ENCODE measurements at regions not wholly inside any gene's neighbourhood (a gene's known extent, or its start where the extent isn't known, plus 50 kb on each side); places are given as distances from the start of the nearest gene placed in this dataset.
"Not testable (repeated sequence)": the region's sequence is repeated elsewhere in the genome, so short reads cannot be mapped to it uniquely, and the experiment has no call there.

DNA sequence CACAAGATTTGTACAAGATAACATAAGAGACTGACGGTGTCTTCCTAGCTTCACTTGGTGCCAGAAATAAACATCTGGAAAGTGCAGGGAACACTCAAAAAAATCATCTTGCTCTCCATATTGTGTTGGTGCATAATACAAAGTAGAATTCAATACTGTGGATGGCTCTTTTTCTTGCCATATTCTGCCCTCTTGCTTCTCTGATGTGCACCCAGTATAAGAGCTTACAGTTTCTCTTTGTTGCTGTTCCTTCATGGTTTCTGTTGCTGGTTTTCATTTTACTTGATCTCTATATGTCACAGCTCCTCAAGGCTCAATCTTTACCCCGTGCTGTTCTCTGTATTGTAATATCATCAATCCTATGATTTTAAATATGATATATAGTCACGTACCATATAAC is 528.5 kb upstream of the ZP4 start:
- Mint-ChIP-seq H3K27ac (no peak overlapping the region), H3K27me3 (no peaks in the 10 kb centered on the region), H3K4me1 (ENCODE audit: low read depth in 2 of 2) (no peaks in the 10 kb centered on the region), H3K9me3 (peaks cover 8% of the 10 kb centered on the region), H3K4me3 (no peak overlapping the region), H3K36me3 (no peaks in the 10 kb centered on the region)
- no peak for ATAC-seq
- DNase-seq (ENCODE audit: low spot score) = no peak

DNA sequence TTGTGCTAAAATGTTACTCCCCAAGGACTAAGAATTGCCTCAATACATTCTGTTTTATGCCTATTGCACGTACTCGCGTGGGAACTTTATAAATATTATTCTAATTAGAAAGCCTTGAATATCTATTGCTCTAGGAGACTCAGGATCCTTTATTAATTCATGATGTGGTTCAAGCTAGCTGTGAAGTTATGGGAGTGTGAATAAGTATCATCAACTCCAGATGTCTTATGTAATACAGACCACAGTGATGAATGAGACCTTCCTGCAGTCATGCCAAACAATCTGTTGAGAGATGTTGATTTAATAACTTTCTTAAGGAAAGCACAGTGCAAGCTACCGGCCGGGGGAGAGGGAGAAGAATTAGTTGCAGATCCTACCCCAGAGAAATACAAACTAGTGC is 519.2 kb upstream of the ZP4 start:
- H3K9me3 Mint-ChIP-seq = peaks cover 9% of the 10 kb centered on the region
- no peaks in the 10 kb centered on the region for H3K4me1 Mint-ChIP-seq (ENCODE audit: low read depth in 2 of 2)
- no peaks in the 10 kb centered on the region for H3K27me3 Mint-ChIP-seq
- no peak overlapping the region for H3K27ac Mint-ChIP-seq
- H3K36me3 Mint-ChIP-seq = no peaks in the 10 kb centered on the region
- H3K4me3 Mint-ChIP-seq = no peak overlapping the region
- ATAC-seq = no peak
- DNase-seq (ENCODE audit: low spot score) = no peak

DNA sequence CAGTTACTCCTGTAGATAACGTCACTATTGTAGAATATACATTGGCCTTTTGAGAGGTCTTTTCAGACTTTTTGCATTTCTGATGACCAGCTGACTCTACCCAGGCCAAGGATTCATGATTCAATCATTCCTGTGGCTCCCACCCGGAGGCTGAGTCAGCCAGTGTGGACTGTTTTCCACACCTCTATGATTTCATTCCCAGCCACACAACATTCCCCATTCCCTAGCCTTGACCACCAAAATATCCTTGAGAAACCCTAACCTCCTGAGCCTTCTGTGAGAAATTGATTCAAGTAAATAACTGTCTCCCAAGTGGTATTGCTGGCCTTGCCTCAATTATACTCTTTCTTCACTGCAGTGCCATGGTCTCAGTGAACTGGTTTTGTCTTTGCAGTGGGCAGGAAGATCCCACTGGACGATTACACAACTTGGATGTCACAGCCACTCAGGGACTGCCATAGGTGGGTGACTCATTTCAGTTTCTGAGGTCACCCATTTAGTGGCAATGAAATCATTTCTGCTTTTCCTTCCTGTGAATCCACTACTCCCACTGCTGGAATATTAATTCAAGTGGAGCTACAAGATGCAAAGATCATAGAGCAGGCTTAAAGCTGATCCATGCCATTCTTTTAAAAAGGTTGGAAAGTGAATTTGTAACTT is 518.6 kb upstream of the ZP4 start:
- no peaks in the 10 kb centered on the region for H3K36me3 Mint-ChIP-seq
- H3K27ac Mint-ChIP-seq = no peak overlapping the region
- no peak for DNase-seq (ENCODE audit: low spot score)
- no peaks in the 10 kb centered on the region for H3K27me3 Mint-ChIP-seq
- no peak overlapping the region for H3K4me3 Mint-ChIP-seq
- peaks cover 12% of the 10 kb centered on the region for H3K9me3 Mint-ChIP-seq
- no peak for ATAC-seq
- H3K4me1 Mint-ChIP-seq (ENCODE audit: low read depth in 2 of 2) = no peaks in the 10 kb centered on the region

DNA sequence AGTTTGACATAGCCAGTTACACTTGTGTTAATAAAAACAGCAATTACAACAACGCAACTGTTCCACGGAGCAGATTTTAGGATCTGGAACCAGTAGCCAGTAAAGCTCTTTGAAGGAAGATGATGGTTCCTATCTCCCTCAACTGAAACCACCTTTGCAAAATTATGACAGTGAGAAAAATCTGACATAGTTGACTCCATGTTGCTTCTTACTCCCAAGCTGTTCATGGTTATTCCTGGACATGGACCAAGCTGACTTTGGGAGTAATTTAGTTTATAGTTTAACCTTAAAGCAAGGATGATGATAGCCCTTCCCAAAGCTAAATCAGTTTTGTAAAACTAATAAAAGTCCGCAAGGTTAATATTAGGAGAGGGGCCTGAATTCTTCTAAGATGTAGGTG is 518.0 kb upstream of the ZP4 start:
- peaks cover 10% of the 10 kb centered on the region for H3K9me3 Mint-ChIP-seq
- H3K4me1 Mint-ChIP-seq (ENCODE audit: low read depth in 2 of 2) = no peaks in the 10 kb centered on the region
- DNase-seq (ENCODE audit: low spot score) (no peak), ATAC-seq (no peak)
- no peaks in the 10 kb centered on the region for H3K36me3 Mint-ChIP-seq
- H3K27ac Mint-ChIP-seq = no peak overlapping the region
- H3K27me3 Mint-ChIP-seq = no peaks in the 10 kb centered on the region
- no peak overlapping the region for H3K4me3 Mint-ChIP-seq

DNA sequence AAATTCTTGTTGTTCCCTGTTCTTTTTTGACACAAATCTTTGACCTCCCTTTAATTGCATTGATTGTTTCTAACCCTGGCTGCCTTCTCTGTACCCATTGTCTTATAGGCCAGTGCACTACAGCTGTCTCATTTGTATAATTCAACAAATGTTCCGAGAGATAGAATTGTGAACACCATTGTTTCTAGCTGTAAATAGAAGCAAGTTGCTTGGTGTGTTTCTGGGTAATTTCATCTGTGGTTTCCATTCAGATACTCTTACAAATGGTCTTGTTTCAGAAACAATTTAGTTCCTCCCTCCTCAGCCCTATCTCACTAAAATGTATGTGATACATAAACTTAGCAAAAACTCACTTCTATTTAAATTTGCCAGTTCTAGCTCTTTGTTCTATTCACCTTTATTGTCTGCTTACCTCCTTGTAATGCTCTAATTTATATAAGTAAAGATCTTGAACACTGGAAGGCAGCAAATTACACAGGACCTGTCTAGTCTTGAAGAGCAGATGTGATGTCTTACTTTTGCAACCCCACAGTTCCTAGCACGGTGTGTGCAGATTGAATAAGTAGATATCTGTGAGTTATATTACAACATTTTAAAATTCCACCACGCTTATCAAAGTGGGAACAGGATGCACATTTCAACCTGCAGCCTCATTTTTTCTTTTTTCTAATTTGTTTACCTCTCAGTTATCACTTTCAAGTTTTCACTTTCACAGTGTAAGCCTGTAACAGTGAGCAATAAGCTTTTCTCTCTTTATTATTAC is 515.6 kb upstream of the ZP4 start:
- H3K36me3 Mint-ChIP-seq = no peaks in the 10 kb centered on the region
- no peaks in the 10 kb centered on the region for H3K27me3 Mint-ChIP-seq
- H3K27ac Mint-ChIP-seq = no peak overlapping the region
- peaks cover 13% of the 10 kb centered on the region for H3K9me3 Mint-ChIP-seq
- no peak overlapping the region for H3K4me3 Mint-ChIP-seq
- DNase-seq (ENCODE audit: low spot score) (no peak), ATAC-seq (no peak)
- H3K4me1 Mint-ChIP-seq (ENCODE audit: low read depth in 2 of 2) = no peaks in the 10 kb centered on the region

DNA sequence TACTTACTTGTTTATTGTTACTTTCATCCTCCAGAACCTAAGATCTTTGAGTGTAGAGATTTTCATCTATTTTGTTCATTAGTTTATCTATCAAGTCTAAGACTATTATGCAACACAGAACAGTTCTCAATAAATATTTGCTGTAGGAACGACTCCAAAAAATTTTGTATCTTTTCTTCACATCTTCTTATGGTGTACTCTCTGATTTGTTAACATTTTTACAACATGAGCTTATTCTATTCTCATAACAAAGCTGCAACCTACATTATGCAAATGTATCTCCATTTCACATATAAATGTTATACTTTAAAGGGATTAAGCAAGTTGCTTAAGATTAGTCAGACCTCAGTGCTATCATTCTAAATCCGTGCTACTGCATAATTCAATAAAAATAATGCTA is 514.2 kb upstream of the ZP4 start:
- no peaks in the 10 kb centered on the region for H3K4me1 Mint-ChIP-seq (ENCODE audit: low read depth in 2 of 2)
- H3K9me3 Mint-ChIP-seq = peaks cover 13% of the 10 kb centered on the region
- H3K4me3 Mint-ChIP-seq = no peak overlapping the region
- ATAC-seq = no peak
- no peaks in the 10 kb centered on the region for H3K27me3 Mint-ChIP-seq
- no peaks in the 10 kb centered on the region for H3K36me3 Mint-ChIP-seq
- H3K27ac Mint-ChIP-seq = no peak overlapping the region
- DNase-seq (ENCODE audit: low spot score) = no peak

DNA sequence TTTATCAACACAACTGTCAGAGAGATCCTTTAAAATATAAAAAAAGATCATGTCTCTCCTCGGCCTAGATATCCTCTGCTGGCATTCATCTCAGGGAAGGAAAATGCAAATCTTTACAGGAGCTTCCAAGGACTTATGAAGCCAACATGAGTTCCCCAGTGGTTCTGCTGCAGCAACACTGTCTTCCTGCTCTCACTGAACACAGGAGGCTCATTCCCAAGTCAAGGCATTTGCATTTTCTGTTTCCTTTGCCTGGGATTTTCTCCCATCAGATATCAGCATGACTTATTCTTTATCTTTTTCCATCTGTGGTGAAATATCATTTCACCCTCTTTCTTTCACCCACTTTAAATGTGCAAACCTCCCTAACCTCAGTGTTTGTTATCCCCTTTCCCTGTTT is 513.8 kb upstream of the ZP4 start:
- DNase-seq (ENCODE audit: low spot score) (no peak), ATAC-seq (no peak)
- Mint-ChIP-seq H3K9me3 (peaks cover 14% of the 10 kb centered on the region), H3K27me3 (no peaks in the 10 kb centered on the region), H3K4me3 (no peak overlapping the region), H3K36me3 (no peaks in the 10 kb centered on the region), H3K4me1 (ENCODE audit: low read depth in 2 of 2) (no peaks in the 10 kb centered on the region), H3K27ac (no peak overlapping the region)

DNA sequence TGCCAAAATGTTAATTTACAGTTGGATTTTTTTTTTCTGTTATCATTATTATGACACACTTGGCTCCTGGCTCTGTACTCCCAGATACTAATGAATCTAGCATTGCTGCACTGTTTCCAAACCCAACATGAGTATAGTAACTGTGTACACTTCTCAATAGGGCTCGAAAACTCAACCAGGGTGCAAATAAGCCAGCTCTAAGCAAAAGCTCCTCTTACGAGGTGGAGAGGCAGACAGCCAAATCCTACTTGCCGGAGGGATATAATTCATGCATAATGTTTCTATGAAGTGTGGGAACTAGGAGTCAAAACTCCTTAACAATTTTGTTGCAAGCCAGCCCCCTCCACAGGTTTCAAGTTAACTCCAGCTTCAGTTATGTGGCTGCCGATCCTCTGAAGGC is 510.4 kb upstream of the ZP4 start:
- Mint-ChIP-seq H3K27me3 (no peaks in the 10 kb centered on the region), H3K27ac (no peak overlapping the region), H3K36me3 (no peaks in the 10 kb centered on the region), H3K9me3 (peaks cover 11% of the 10 kb centered on the region), H3K4me3 (no peak overlapping the region), H3K4me1 (ENCODE audit: low read depth in 2 of 2) (no peaks in the 10 kb centered on the region)
- ATAC-seq (no peak), DNase-seq (ENCODE audit: low spot score) (no peak)

DNA sequence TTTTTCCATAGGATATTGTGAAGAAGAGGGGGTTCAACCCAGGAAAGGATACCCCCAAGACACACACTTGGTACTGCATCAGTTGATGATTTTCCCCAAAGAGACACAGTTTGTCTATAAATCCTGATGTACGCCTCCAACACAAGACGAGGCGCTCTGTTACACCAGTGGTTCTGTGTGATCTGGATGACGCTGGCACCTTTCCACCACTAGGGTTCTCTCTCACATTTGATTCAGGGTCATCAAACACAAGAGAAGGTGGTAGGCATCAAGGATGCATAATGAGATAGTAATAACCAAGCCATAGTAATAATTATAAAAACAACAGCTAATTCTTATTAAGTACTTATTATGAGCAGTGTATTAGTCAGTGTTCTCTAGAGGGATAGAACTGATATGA is 508.8 kb upstream of the ZP4 start:
- DNase-seq (ENCODE audit: low spot score) = no peak
- H3K4me1 Mint-ChIP-seq (ENCODE audit: low read depth in 2 of 2) = no peaks in the 10 kb centered on the region
- H3K36me3 Mint-ChIP-seq = no peaks in the 10 kb centered on the region
- H3K9me3 Mint-ChIP-seq = peaks cover 8% of the 10 kb centered on the region
- no peak overlapping the region for H3K4me3 Mint-ChIP-seq
- H3K27me3 Mint-ChIP-seq = no peaks in the 10 kb centered on the region
- no peak overlapping the region for H3K27ac Mint-ChIP-seq
- ATAC-seq = no peak

DNA sequence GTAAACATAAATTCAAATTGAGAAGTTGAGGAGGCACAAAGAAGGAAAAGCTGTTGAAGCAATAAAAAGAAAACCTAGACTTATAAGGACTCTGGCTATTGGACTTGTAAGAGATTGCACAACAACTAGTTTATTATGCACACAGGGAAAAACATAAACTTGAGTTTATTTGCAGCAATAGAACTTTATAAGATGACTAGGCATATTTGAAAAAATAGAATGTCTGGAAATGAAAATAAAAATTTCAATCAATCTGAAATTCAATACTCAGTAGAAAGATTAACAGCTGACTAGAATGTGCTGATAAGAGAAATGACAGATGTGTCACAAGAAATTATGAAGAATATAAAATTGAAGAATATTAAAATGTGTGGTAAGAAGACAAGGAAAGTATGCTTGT is 505.4 kb upstream of the ZP4 start:
- no peak for DNase-seq (ENCODE audit: low spot score)
- Mint-ChIP-seq H3K9me3 (peaks cover 13% of the 10 kb centered on the region), H3K4me1 (ENCODE audit: low read depth in 2 of 2) (no peaks in the 10 kb centered on the region)

DNA sequence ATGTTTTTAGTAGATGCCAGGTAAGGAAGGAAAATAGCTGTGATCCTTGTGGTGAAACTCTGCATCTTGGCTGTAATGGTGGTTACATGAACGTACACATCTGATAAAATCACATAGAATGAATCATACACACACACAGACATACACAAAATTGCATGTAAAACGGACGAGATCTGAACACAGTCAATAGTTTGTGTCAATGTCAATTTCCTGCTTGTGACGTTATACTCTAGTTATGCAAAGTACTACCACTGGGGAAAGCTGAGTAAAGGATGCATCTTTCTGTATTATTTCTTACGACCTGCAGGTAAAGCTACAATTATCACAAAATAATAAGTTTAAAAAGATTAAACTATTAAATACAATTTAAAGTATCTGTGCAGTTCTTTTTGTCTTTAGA is 493.7 kb upstream of the ZP4 start:
- H3K9me3 Mint-ChIP-seq = peaks cover 3% of the 10 kb centered on the region
- ATAC-seq (no peak), DNase-seq (ENCODE audit: low spot score) (no peak)
- no peaks in the 10 kb centered on the region for H3K36me3 Mint-ChIP-seq
- H3K4me1 Mint-ChIP-seq (ENCODE audit: low read depth in 2 of 2) = no peaks in the 10 kb centered on the region
- H3K27me3 Mint-ChIP-seq = no peaks in the 10 kb centered on the region
- no peak overlapping the region for H3K4me3 Mint-ChIP-seq
- H3K27ac Mint-ChIP-seq = no peak overlapping the region

More for the DNA sequence above, 505.4 kb upstream of the ZP4 start:
- Mint-ChIP-seq H3K27ac (no peak overlapping the region), H3K4me3 (no peak overlapping the region), H3K36me3 (no peaks in the 10 kb centered on the region), H3K27me3 (no peaks in the 10 kb centered on the region)
- no peak for ATAC-seq

DNA sequence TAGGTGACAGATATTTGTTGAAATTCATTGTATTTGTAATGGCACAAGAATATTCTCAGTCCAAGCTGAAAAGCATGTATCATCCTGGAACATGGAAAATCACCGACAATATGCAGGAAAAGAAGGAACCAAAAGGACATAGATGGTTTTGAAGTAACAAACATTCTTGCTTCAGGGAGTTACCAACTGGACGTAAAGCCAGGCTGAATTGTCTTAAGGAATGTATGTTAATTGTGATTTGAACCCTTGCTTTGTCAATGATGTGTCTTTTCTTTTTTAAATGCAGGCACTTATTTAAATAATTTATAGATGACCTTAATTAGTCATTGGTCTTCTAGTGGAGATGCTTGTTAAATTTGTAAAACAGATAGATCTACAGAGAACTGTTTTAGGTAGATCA is 489.4 kb upstream of the ZP4 start:
- Mint-ChIP-seq H3K36me3 (no peaks in the 10 kb centered on the region), H3K4me1 (ENCODE audit: low read depth in 2 of 2) (no peaks in the 10 kb centered on the region), H3K27ac (no peak overlapping the region), H3K27me3 (no peaks in the 10 kb centered on the region), H3K4me3 (no peak overlapping the region), H3K9me3 (peaks cover 10% of the 10 kb centered on the region)
- DNase-seq (ENCODE audit: low spot score) = no peak
- no peak for ATAC-seq

DNA sequence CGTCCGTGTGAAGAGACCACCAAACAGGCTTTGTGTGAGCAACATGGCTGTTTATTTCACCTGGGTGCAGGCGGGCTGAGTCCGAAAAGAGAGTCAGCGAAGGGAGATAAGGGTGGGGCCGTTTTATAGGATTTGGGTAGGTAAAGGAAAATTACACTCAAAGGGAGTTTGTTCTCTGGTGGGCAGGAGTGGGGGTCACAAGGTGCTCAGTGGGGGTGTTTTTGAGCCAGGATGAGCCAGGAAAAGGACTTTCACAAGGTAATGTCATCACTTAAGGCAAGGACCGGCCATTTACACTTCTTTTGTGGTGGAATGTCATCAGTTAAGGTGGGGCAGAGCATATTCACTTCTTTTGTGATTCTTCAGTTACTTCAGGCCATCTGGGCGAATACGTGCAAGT is 488.7 kb upstream of the ZP4 start:
- not testable (repeated sequence) for H3K9me3 Mint-ChIP-seq; H3K4me1 Mint-ChIP-seq (ENCODE audit: low read depth in 2 of 2); ATAC-seq; H3K36me3 Mint-ChIP-seq; H3K27ac Mint-ChIP-seq; H3K27me3 Mint-ChIP-seq; DNase-seq (ENCODE audit: low spot score); H3K4me3 Mint-ChIP-seq

DNA sequence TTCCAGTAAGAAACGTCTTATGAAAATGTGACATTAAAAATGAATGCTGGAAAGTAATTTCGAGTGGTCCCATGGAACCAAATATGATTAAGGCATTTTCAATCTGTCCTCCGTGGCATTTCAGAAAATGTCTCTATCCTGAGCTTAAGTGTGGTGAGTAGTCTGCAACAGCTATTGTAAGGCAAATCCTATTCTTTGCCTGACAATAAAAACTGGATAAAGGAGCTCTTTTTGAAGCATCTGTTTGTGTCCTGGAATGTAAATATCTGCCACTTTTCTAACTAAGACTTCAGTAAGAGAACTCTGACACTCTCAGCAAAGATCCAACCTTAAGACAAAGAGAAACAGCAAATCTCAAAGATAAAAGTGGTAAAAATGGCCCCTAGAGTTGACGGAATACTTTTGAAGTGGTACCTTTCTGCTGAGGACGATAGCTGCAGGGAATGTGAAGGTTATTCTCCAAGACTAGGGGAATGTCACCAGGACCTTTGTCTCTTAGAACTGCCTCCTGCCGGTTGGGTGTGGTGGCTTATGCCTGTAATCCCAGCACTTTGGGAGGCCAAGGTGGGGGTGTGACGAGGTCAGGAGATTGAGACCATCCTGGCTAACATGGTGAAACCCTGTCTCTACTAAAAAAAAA is 486.7 kb upstream of the ZP4 start:
- no peak overlapping the region for H3K4me3 Mint-ChIP-seq
- H3K4me1 Mint-ChIP-seq (ENCODE audit: low read depth in 2 of 2) = no peaks in the 10 kb centered on the region
- no peaks in the 10 kb centered on the region for H3K36me3 Mint-ChIP-seq
- peaks cover 10% of the 10 kb centered on the region for H3K9me3 Mint-ChIP-seq
- no peak overlapping the region for H3K27ac Mint-ChIP-seq
- ATAC-seq = no peak
- H3K27me3 Mint-ChIP-seq = no peaks in the 10 kb centered on the region
- no peak for DNase-seq (ENCODE audit: low spot score)

All from natural killer cell treated with Interleukin-12 subunit alpha and Interleukin-12 subunit beta and Interleukin-15 and Interleukin-18, amount 100 ng/mL, for 72 hours (primary cell).